H1 (cell line): ENCODE measurements at regions not wholly inside any gene's neighbourhood (a gene's known extent, or its start where the extent isn't known, plus 50 kb on each side); places are given as distances from the start of the nearest gene placed in this dataset.

Experiments used
- CTCF ChIA-PET: fragments of 300-600 bp; sonication (Branson Sonifier 250); formaldehyde crosslinking; loops from one replicate; lab custom pipeline; 2021; ENCODE audit not compliant: partially characterized antibody; lab: Charles Lee
- POLR2A ChIA-PET: fragments of 300-600 bp; sonication (Branson Sonifier 250); formaldehyde crosslinking; loops from one replicate; lab custom pipeline; 2021; ENCODE audit warnings: inconsistent platforms; ENCODE audit not compliant: partially characterized antibody; lab: Charles Lee
- DNase-seq, 2 experiments: peaks; one replicate each; pipeline versions ENCODE4 v3.0.0 to v3.0.0-alpha.2; 2010 to 2022; ENCODE audit warnings: low spot score in 2 of 2, low read depth in 1 of 2, mixed read lengths in 1 of 2
- FAIRE-seq: peaks from 2 replicates; lab custom pipeline; 2011; peaks lifted over from hg19 to GRCh38; lab: Jason Lieb, UNC
- H2AFZ ChIP-seq: 2 replicates; pipeline ENCODE4 v1.8.1; 2012; ENCODE audit warnings: low read length, inconsistent platforms
- H2AK5ac ChIP-seq: 2 replicates; pipeline ENCODE4 v1.6.1; 2013; ENCODE audit warnings: low read depth, low read length
- H2BK120ac ChIP-seq: replicated peaks from 2 replicates; pipeline ENCODE3; 2013; ENCODE audit warnings: low read depth, low read length, inconsistent platforms
- H2BK12ac ChIP-seq: 2 replicates; pipeline ENCODE4 v1.6.1; 2013; ENCODE audit warnings: low read depth, low read length
- H2BK15ac ChIP-seq: 2 replicates; pipeline ENCODE4 v1.6.1; 2013; ENCODE audit warnings: low read length
- H2BK20ac ChIP-seq: 2 replicates; pipeline ENCODE4 v1.6.1; 2013; ENCODE audit warnings: low read length
- H2BK5ac ChIP-seq: 2 replicates; pipeline ENCODE4 v1.6.1; 2013; ENCODE audit warnings: low read depth, low read length
- H3K14ac ChIP-seq: 2 replicates; pipeline ENCODE4 v1.6.1; 2013; ENCODE audit warnings: inconsistent platforms; ENCODE audit not compliant: insufficient read length
- H3K18ac ChIP-seq: 2 replicates; pipeline ENCODE4 v1.6.1; 2013; ENCODE audit warnings: low read length; ENCODE audit errors: extremely low read depth
- H3K23ac ChIP-seq: 2 replicates; pipeline ENCODE4 v1.6.1; 2013; ENCODE audit warnings: inconsistent platforms; ENCODE audit not compliant: insufficient read length
- H3K23me2 ChIP-seq: 2 replicates; pipeline ENCODE4 v1.6.1; 2013; ENCODE audit warnings: low read depth, low read length
- H3K27ac ChIP-seq: 2 replicates; pipeline ENCODE4 v1.6.1; 2011; ENCODE audit warnings: low read depth, low read length, inconsistent platforms
- H3K27me3 ChIP-seq, 4 experiments: replicated peaks in 1 of 4; 1 replicate in 1 of 4; 2 replicates in 3 of 4; pipeline versions ENCODE4 v1.6.1 to v1.8.1; 2011 to 2013; ENCODE audit warnings: low read length in 3 of 4, mild to moderate bottlenecking in 3 of 4, inconsistent platforms in 2 of 4, mixed read lengths in 2 of 4, moderate library complexity in 1 of 4; ENCODE audit not compliant: control insufficient read depth in 3 of 4, insufficient read depth in 3 of 4; ENCODE audit errors: extremely low read depth in 1 of 4
- H3K36me3 ChIP-seq, 4 experiments: 2 replicates each; pipeline versions ENCODE4 v1.6.1 to v1.8.1; 2011 to 2013; ENCODE audit warnings: mild to moderate bottlenecking in 4 of 4, low read length in 3 of 4, moderate library complexity in 2 of 4, control low read depth in 1 of 4, inconsistent platforms in 1 of 4; ENCODE audit not compliant: insufficient read depth in 4 of 4, control insufficient read depth in 2 of 4
- H3K4ac ChIP-seq: replicated peaks from 2 replicates; pipeline ENCODE3; 2013; ENCODE audit warnings: low read length, low read depth, mixed read lengths, inconsistent platforms; ENCODE audit not compliant: insufficient read length
- H3K4me1 ChIP-seq, 4 experiments: replicated peaks in 1 of 4; 1 replicate in 1 of 4; 2 replicates in 3 of 4; pipeline versions ENCODE4 v1.6.1 to v1.8.1; 2011 to 2013; ENCODE audit warnings: low read length in 3 of 4, inconsistent platforms in 2 of 4, mixed read lengths in 1 of 4; ENCODE audit not compliant: insufficient read depth in 4 of 4, control insufficient read depth in 3 of 4
- H3K4me2 ChIP-seq, 2 experiments: 2 replicates each; pipeline versions ENCODE4 v1.6.1 to v1.8.1; 2011 to 2013; ENCODE audit warnings: low read depth in 2 of 2, low read length in 2 of 2, control low read depth in 1 of 2, inconsistent platforms in 1 of 2, mild to moderate bottlenecking in 1 of 2; ENCODE audit not compliant: insufficient read depth in 1 of 2
- H3K4me3 ChIP-seq, 4 experiments: fragments of 200-600, 300-600 bp in 1 of 4; sonication (generic), shearing (Covaris generic), sonication (Bioruptor Twin) in 1 of 4; 2 replicates each; pipeline versions ENCODE4 v1.5.1 to v1.8.1; 2011 to 2016; ENCODE audit warnings: low read length in 4 of 4, low read depth in 3 of 4, control low read depth in 2 of 4, inconsistent platforms in 2 of 4, mild to moderate bottlenecking in 2 of 4, mixed read lengths in 1 of 4, moderate library complexity in 1 of 4; ENCODE audit not compliant: insufficient read depth in 2 of 4; ENCODE audit errors: extremely low read depth in 1 of 4
- H3K56ac ChIP-seq: replicated peaks from 2 replicates; pipeline ENCODE3; 2013; ENCODE audit warnings: low read depth, mild to moderate bottlenecking, mixed read lengths, low read length, inconsistent platforms; ENCODE audit not compliant: insufficient read length
- H3K79me1 ChIP-seq: 2 replicates; pipeline ENCODE4 v1.6.1; 2013; ENCODE audit warnings: low read depth, low read length, control low read depth
- H3K79me2 ChIP-seq, 2 experiments: 2 replicates each; pipeline versions ENCODE4 v1.6.1 to v1.8.1; 2012 to 2013; ENCODE audit warnings: low read length in 2 of 2, mild to moderate bottlenecking in 2 of 2, inconsistent platforms in 1 of 2; ENCODE audit not compliant: insufficient read depth in 2 of 2, control insufficient read depth in 1 of 2
- H3K9ac ChIP-seq, 4 experiments: replicated peaks in 1 of 4; 1 replicate in 1 of 4; 2 replicates in 3 of 4; pipeline versions ENCODE4 v1.6.1 to v1.8.1; 2011 to 2013; ENCODE audit warnings: low read depth in 3 of 4, low read length in 3 of 4, control low read depth in 2 of 4, mild to moderate bottlenecking in 2 of 4, moderate library complexity in 2 of 4, inconsistent platforms in 1 of 4; ENCODE audit errors: extremely low read depth in 1 of 4
- H3K9me3 ChIP-seq, 2 experiments: 2 replicates each; pipeline versions ENCODE4 v1.6.1 to v1.8.1; 2012 to 2013; ENCODE audit warnings: mild to moderate bottlenecking in 2 of 2, moderate library complexity in 2 of 2, control low read depth in 1 of 2, inconsistent platforms in 1 of 2, low read depth in 1 of 2, low read length in 1 of 2, mixed read lengths in 1 of 2; ENCODE audit not compliant: insufficient read depth in 2 of 2
- H4K20me1 ChIP-seq, 2 experiments: replicated peaks in 1 of 2; 2 replicates each; pipeline versions ENCODE3 to v1.8.1; 2011 to 2013; ENCODE audit warnings: inconsistent platforms in 2 of 2, low read length in 2 of 2, mild to moderate bottlenecking in 1 of 2; ENCODE audit not compliant: insufficient read depth in 2 of 2, control insufficient read depth in 1 of 2
- H4K5ac ChIP-seq: 2 replicates; pipeline ENCODE4 v1.6.1; 2013; ENCODE audit warnings: low read length, low read depth, mixed read lengths, inconsistent platforms; ENCODE audit not compliant: insufficient read length
- H4K8ac ChIP-seq: 2 replicates; pipeline ENCODE4 v1.8.0; 2013; ENCODE audit warnings: mild to moderate bottlenecking, moderate library complexity, low read length, inconsistent platforms; ENCODE audit not compliant: insufficient read depth; ENCODE audit errors: extremely low read depth
- H4K91ac ChIP-seq: replicated peaks from 2 replicates; pipeline ENCODE3; 2013; ENCODE audit warnings: low read length, mixed read lengths, inconsistent platforms; ENCODE audit not compliant: insufficient read length
- CEBPB ChIP-seq: IDR thresholded peaks from 2 replicates; pipeline ENCODE4 v1.6.1; 2012; ENCODE audit warnings: low read depth, low read length
- CHD1 ChIP-seq: IDR thresholded peaks from 2 replicates; pipeline ENCODE4 v1.6.1; 2012; ENCODE audit warnings: low read depth, low read length, improper control_type of control experiment
- CTCF ChIP-seq, 3 experiments: IDR thresholded peaks; 1 replicate in 2 of 3; 2 replicates in 1 of 3; pipeline versions ENCODE4 v1.5.1 to v1.6.1; 2011; ENCODE audit warnings: low read length in 3 of 3, mild to moderate bottlenecking in 3 of 3, inconsistent platforms in 2 of 3, low read depth in 1 of 3, moderate library complexity in 1 of 3; ENCODE audit not compliant: insufficient read depth in 1 of 3; ENCODE audit errors: control extremely low read depth in 1 of 3
- EP300 ChIP-seq, 2 experiments: IDR thresholded peaks; 1 replicate in 1 of 2; 2 replicates in 1 of 2; pipeline ENCODE4 v1.6.1; 2011 to 2012; ENCODE audit warnings: low read depth in 2 of 2, low read length in 2 of 2, mild to moderate bottlenecking in 2 of 2, borderline replicate concordance in 1 of 2, inconsistent platforms in 1 of 2, moderate library complexity in 1 of 2
- HDAC6 ChIP-seq: IDR thresholded peaks from one replicate; pipeline ENCODE4 v1.7.1; 2012; ENCODE audit warnings: low read depth, mild to moderate bottlenecking, inconsistent platforms, low read length, moderate library complexity
- KDM1A ChIP-seq: fragments of 200-600, 300-600 bp; sonication (generic); IDR thresholded peaks from 2 replicates; pipeline ENCODE4 v1.7.1; 2016; ENCODE audit warnings: mild to moderate bottlenecking, low read length, borderline replicate concordance
- NANOG ChIP-seq: IDR thresholded peaks from 2 replicates; pipeline ENCODE4 v1.6.1; 2011; ENCODE audit warnings: low read length, low read depth, mild to moderate bottlenecking, inconsistent platforms; ENCODE audit not compliant: insufficient read depth, poor library complexity, severe bottlenecking
- POU5F1 ChIP-seq: IDR thresholded peaks from 2 replicates; pipeline ENCODE4 v1.6.1; 2011; ENCODE audit warnings: low read depth, mild to moderate bottlenecking, low read length, moderate library complexity
- SRF ChIP-seq: IDR thresholded peaks from 2 replicates; pipeline ENCODE4 v1.6.1; 2011; ENCODE audit warnings: mild to moderate bottlenecking, low read depth, low read length, moderate library complexity
- TBP ChIP-seq: IDR thresholded peaks from 2 replicates; pipeline ENCODE4 v1.6.1; 2011; ENCODE audit warnings: low read depth, low read length, improper control_type of control experiment
- TCF12 ChIP-seq: IDR thresholded peaks from 2 replicates; pipeline ENCODE4 v1.6.1; 2011; ENCODE audit warnings: low read depth, mild to moderate bottlenecking, low read length
- USF2 ChIP-seq: IDR thresholded peaks from 2 replicates; pipeline ENCODE4 v1.6.1; 2011; ENCODE audit warnings: low read length, improper control_type of control experiment

GRCh38 chr3:30963223-30963722 is 68.8 kb upstream of the GADL1 start:
- Histone ChIP-seq H2AFZ (no peak overlapping the region), H3K27me3 (no peaks in the 10 kb centered on the region), H4K20me1 (no peaks in the 10 kb centered on the region), H2BK15ac (no peak overlapping the region), H3K79me2 (no peaks in the 10 kb centered on the region), H2BK20ac (no peak overlapping the region), H4K91ac (no peak overlapping the region), H3K27ac (no peak overlapping the region), H3K23me2 (no peaks in the 10 kb centered on the region), H3K4me3 (no peak overlapping the region), H3K18ac (no peak overlapping the region), H3K4ac (no peak overlapping the region), H3K4me1 (no peaks in the 10 kb centered on the region), H2BK12ac (no peak overlapping the region), H3K9me3 (0 out of 4 replicates have a peak, but pooled peaks cover 0 to 2% of the 10 kb centered on the region in 2 experiments), H2AK5ac (no peak overlapping the region), H3K56ac (no peak overlapping the region), H3K14ac (no peak overlapping the region), H2BK120ac (no peak overlapping the region), H4K5ac (no peak overlapping the region), H4K8ac (no peak overlapping the region), H3K23ac (no peak overlapping the region), H3K79me1 (no peaks in the 10 kb centered on the region), H3K4me2 (no peak overlapping the region), H2BK5ac (no peak overlapping the region), H3K36me3 (no peaks in the 10 kb centered on the region; a peak in 1 of 8 replicates), H3K9ac (no peak overlapping the region)
- no peak for FAIRE-seq
- POLR2A ChIA-PET: no interaction called here
- no peak for DNase-seq
- CTCF ChIA-PET: interaction anchor here (1.2 kb wide), 1 partner anchor 193 kb away, joined by 3 read pairs; no protein-coding TSS in a partner anchor
- TF ChIP-seq EP300 (IDR thresholded peaks at IDR 0.05; ENCODE audit: borderline replicate concordance in 1 of 2, low read depth in 2 of 2, low read length in 2 of 2) (no peak), SRF (no peak), HDAC6 (no peak), CEBPB (no peak), CHD1 (no peak), USF2 (no peak), TBP (no peak), POU5F1 (no peak), KDM1A (no peak), NANOG (no peak), CTCF (IDR thresholded peaks at IDR 0.05; ENCODE audit: control extremely low read depth in 1 of 3, insufficient read depth in 1 of 3, low read depth in 1 of 3, low read length in 3 of 3) (no peak), TCF12 (no peak)
